ENCODE measurements at regions not wholly inside any gene's neighbourhood (a gene's known extent, or its start where the extent isn't known, plus 50 kb on each side); places are given as distances from the start of the nearest gene placed in this dataset.

GRCh38 chr7:53690411-53690810 is 655.0 kb downstream of the POM121L12 start:
- TF ChIP-seq MTA2 (IDR thresholded peaks at IDR 0.05; ENCODE audit: low read depth), result no peak
- no peak for TF ChIP-seq TCF3 (CRISPR knock-in tag; IDR thresholded peaks at IDR 0.05)
- TF ChIP-seq PHF20 (IDR thresholded peaks at IDR 0.05; ENCODE audit: partially characterized antibody), result no peak
- no peak for TF ChIP-seq ELK1 (CRISPR knock-in tag; IDR thresholded peaks at IDR 0.05)
- no peak for TF ChIP-seq NRF1 (conservative IDR thresholded peaks at IDR 0.05 in 1 of 2, IDR thresholded peaks at IDR 0.05 in 1 of 2)
- TF ChIP-seq POLR2B (IDR thresholded peaks at IDR 0.05; ENCODE audit: low read depth, partially characterized antibody), result no peak
- no peak for TF ChIP-seq ELF2 (CRISPR knock-in tag; IDR thresholded peaks at IDR 0.05)
- no peak for TF ChIP-seq ZNF146 (CRISPR knock-in tag; IDR thresholded peaks at IDR 0.05; ENCODE audit: unreplicated experiment)
- TF ChIP-seq ZNF140 (CRISPR knock-in tag; IDR thresholded peaks at IDR 0.05), result no peak
- TF ChIP-seq, protein P1, sequence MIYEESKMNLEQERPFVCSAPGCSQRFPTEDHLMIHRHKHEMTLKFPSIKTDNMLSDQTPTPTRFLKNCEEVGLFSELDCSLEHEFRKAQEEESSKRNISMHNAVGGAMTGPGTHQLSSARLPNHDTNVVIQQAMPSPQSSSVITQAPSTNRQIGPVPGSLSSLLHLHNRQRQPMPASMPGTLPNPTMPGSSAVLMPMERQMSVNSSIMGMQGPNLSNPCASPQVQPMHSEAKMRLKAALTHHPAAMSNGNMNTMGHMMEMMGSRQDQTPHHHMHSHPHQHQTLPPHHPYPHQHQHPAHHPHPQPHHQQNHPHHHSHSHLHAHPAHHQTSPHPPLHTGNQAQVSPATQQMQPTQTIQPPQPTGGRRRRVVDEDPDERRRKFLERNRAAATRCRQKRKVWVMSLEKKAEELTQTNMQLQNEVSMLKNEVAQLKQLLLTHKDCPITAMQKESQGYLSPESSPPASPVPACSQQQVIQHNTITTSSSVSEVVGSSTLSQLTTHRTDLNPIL (CRISPR knock-in tag; IDR thresholded peaks at IDR 0.05), result no peak
- 0 out of 2 replicates have a peak, but pooled peaks cover 2% of the 10 kb centered on the region for H3K9me3 ChIP-seq (replicated peaks; ENCODE audit: control insufficient read depth, insufficient read depth, low read depth, low read length)
- intact Hi-C loops (cut with micrococcal nuclease), result no loop called here

More at GRCh38 chr7:53690411-53690810, 655.0 kb downstream of the POM121L12 start:
- ATAC-seq, result no peak
- no peaks in the 10 kb centered on the region for H3K79me2 ChIP-seq (ENCODE audit: control insufficient read depth, insufficient read depth, low read length)
- no peak for FAIRE-seq
- H3K4me1 ChIP-seq (replicated peaks in 1 of 2; ENCODE audit: control insufficient read depth in 2 of 2, insufficient read depth in 2 of 2, low read length in 2 of 2), result no peaks in the 10 kb centered on the region
- ChIA-PET POLR2A (no interaction called here), CTCF (ENCODE audit: low intra/inter-chr PET ratio) (no interaction called here)
- H2AFZ ChIP-seq (ENCODE audit: low read depth, low read length), result no peak overlapping the region
- DNase-seq (ENCODE audit: extremely low read depth in 1 of 4, low spot score in 3 of 4), result no peak
- H3K9me1 ChIP-seq (ENCODE audit: control insufficient read depth, insufficient read depth, low read length), result no peaks in the 10 kb centered on the region
- H4K20me1 ChIP-seq (replicated peaks; ENCODE audit: control insufficient read depth, insufficient read depth, low read length), result no peaks in the 10 kb centered on the region
- no peak overlapping the region for H3K27ac ChIP-seq (ENCODE audit: extremely low read depth, low read depth, low read length)
- H3K4me2 ChIP-seq (ENCODE audit: insufficient read depth, low read length), result no peak overlapping the region
- no peaks in the 10 kb centered on the region for H3K27me3 ChIP-seq (ENCODE audit: control insufficient read depth in 2 of 2, insufficient read depth in 2 of 2, low read length in 2 of 2)
- no peak overlapping the region for H3K4me3 ChIP-seq
- in situ Hi-C loops (cut with MboI), result no loop called here
- no TSS peak for BruUV-seq (replicated peaks)
- no peak overlapping the region for H3K9ac ChIP-seq (ENCODE audit: insufficient read depth in 1 of 2, low read depth in 2 of 2, low read length in 2 of 2)
- no peaks in the 10 kb centered on the region for H3K36me3 ChIP-seq (ENCODE audit: control insufficient read depth, insufficient read depth, low read length)
- 42% methylated on average over 2 of the region's 2 CpGs for WGBS (ENCODE audit: insufficient coverage, low coverage, missing lambda C conversion rate)
